Prostate gland (tissue), 2 donors: ENCODE measurements at regions not wholly inside any gene's neighbourhood (a gene's known extent, or its start where the extent isn't known, plus 50 kb on each side); places are given as distances from the start of the nearest gene placed in this dataset.
A peak's percentile ranks its signal among the peaks of the same experiment; 100 is the strongest.
"Not testable (repeated sequence)": the region's sequence is repeated elsewhere in the genome, so short reads cannot be mapped to it uniquely, and the experiment has no call there.

Experiments
- DNase-seq: peaks from one replicate; pipeline ENCODE4 v3.0.0-alpha.2; 2019; ENCODE audit warnings: low spot score
- H3K27ac ChIP-seq, 2 donors: fragments of 200-600 bp; sonication (generic); 2 replicates each; pipeline ENCODE4 v1.5.1; 2017 to 2019
- H3K27me3 ChIP-seq: fragments of 200-600 bp; sonication (generic); replicated peaks from 2 replicates; pipeline ENCODE4 v1.5.1; 2019; ENCODE audit not compliant: insufficient read depth
- H3K36me3 ChIP-seq, 2 donors: fragments of 200-600 bp; sonication (generic); 1 replicate in 1 of 2; 2 replicates in 1 of 2; pipeline versions ENCODE4 v1.5.1 to v1.8.1; 2017 to 2019
- H3K4me1 ChIP-seq: fragments of 200-600 bp; sonication (generic); replicated peaks from 2 replicates; pipeline ENCODE4 v1.5.1; 2019
- H3K4me3 ChIP-seq, 2 donors: fragments of 200-600 bp; sonication (generic); 2 replicates each; pipeline ENCODE4 v1.5.1; 2017 to 2019
- H3K9me3 ChIP-seq: fragments of 200-600 bp; sonication (generic); 2 replicates; pipeline ENCODE4 v1.5.1; 2017
- WGBS: methylation state at CpG from one replicate; pipeline ENCODE4 v1.1.5; 2018; 5-methylcytosine and 5-hydroxymethylcytosine counted together
- intact Hi-C: fragments of 100-400 bp; cut with DNase I; formaldehyde crosslinking; loops from one replicate; pipeline ENCODE4 v1.14.2; 2022

- H3K36me3 ChIP-seq, H3K4me3 ChIP-seq, H3K27ac ChIP-seq, H3K9me3 ChIP-seq, DNase-seq, H3K27me3 ChIP-seq, intact Hi-C loops, H3K4me1 ChIP-seq: not testable (repeated sequence)
- WGBS, result 94% methylated on average over 9 of the region's 9 CpGs
These were observed 80.8 kb upstream of the GOLGA6L4 start for GRCh38 chr15:84154787-84155186.

GRCh38 chr15:84155792-84156587 is 79.6 kb upstream of the GOLGA6L4 start:
- DNase-seq, H3K9me3 ChIP-seq, H3K4me3 ChIP-seq, H3K27me3 ChIP-seq, H3K4me1 ChIP-seq, H3K36me3 ChIP-seq, H3K27ac ChIP-seq, intact Hi-C loops: not testable (repeated sequence)
- WGBS, result 55% methylated on average over 2 of the region's 22 CpGs

- H3K4me1 ChIP-seq, DNase-seq, H3K9me3 ChIP-seq, H3K27me3 ChIP-seq, intact Hi-C loops, H3K27ac ChIP-seq, H3K4me3 ChIP-seq, H3K36me3 ChIP-seq: not testable (repeated sequence)
- WGBS, result 88% methylated on average over 3 of the region's 3 CpGs
These were observed 79.1 kb upstream of the GOLGA6L4 start for GRCh38 chr15:84156588-84156840.

GRCh38 chr15:84157056-84157632 is 78.4 kb upstream of the GOLGA6L4 start:
- H3K4me1 ChIP-seq, H3K27me3 ChIP-seq, H3K36me3 ChIP-seq, H3K27ac ChIP-seq, DNase-seq, intact Hi-C loops, H3K9me3 ChIP-seq, H3K4me3 ChIP-seq: not testable (repeated sequence)
- WGBS, result 84% methylated on average over 11 of the region's 11 CpGs

GRCh38 chr15:84157857-84158256 is 77.7 kb upstream of the GOLGA6L4 start:
- H3K27ac ChIP-seq, H3K9me3 ChIP-seq, intact Hi-C loops, DNase-seq, H3K27me3 ChIP-seq, H3K4me1 ChIP-seq, H3K4me3 ChIP-seq, H3K36me3 ChIP-seq: not testable (repeated sequence)
- 59% methylated on average over 3 of the region's 3 CpGs for WGBS

- H3K27ac ChIP-seq, DNase-seq, H3K27me3 ChIP-seq, H3K36me3 ChIP-seq, intact Hi-C loops, H3K4me3 ChIP-seq, H3K9me3 ChIP-seq, H3K4me1 ChIP-seq: not testable (repeated sequence)
- WGBS, result 93% methylated on average over 17 of the region's 17 CpGs
These were observed 76.0 kb upstream of the GOLGA6L4 start for GRCh38 chr15:84159346-84160269.

- H3K27ac ChIP-seq, H3K4me1 ChIP-seq, H3K9me3 ChIP-seq, H3K36me3 ChIP-seq, H3K4me3 ChIP-seq, intact Hi-C loops, DNase-seq, H3K27me3 ChIP-seq: not testable (repeated sequence)
- WGBS, result 85% methylated on average over 6 of the region's 8 CpGs
These were observed 70.9 kb upstream of the GOLGA6L4 start for GRCh38 chr15:84164423-84165292.

GRCh38 chr15:84170029-84170428 is 65.5 kb upstream of the GOLGA6L4 start:
- intact Hi-C loops, H3K27ac ChIP-seq, H3K27me3 ChIP-seq, H3K36me3 ChIP-seq, DNase-seq, H3K4me1 ChIP-seq, H3K4me3 ChIP-seq, H3K9me3 ChIP-seq: not testable (repeated sequence)
- WGBS, result no CpG with 5 or more reads among the region's 19 CpGs

GRCh38 chr15:84173231-84173610 is 62.4 kb upstream of the GOLGA6L4 start:
- H3K9me3 ChIP-seq, H3K27ac ChIP-seq, H3K4me1 ChIP-seq, DNase-seq, intact Hi-C loops, H3K27me3 ChIP-seq, H3K36me3 ChIP-seq: not testable (repeated sequence)
- 6% methylated on average over 10 of the region's 22 CpGs for WGBS
- H3K4me3 ChIP-seq, result peak overlapping the region in 1 of 2 donors; percentile 26
